HAP-1 (cell line): ENCODE measurements at regions not wholly inside any gene's neighbourhood (a gene's known extent, or its start where the extent isn't known, plus 50 kb on each side); places are given as distances from the start of the nearest gene placed in this dataset.

Experiments used
- DNase-seq, 2 experiments: peaks; one replicate each; pipeline ENCODE4 v3.0.0-alpha.2; 2016 to 2020; ENCODE audit warnings: low spot score in 2 of 2
- H3K27me3 ChIP-seq: fragments of 250-450 bp; sonication (Bioruptor Pico); 2 replicates; pipeline ENCODE4 v1.5.1; 2020; ENCODE audit warnings: low read depth, mild to moderate bottlenecking, moderate library complexity
- H3K36me3 ChIP-seq: fragments of 250-450 bp; sonication (Bioruptor Pico); replicated peaks from 2 replicates; pipeline ENCODE4 v1.5.1; 2020; ENCODE audit warnings: mild to moderate bottlenecking
- H3K4me1 ChIP-seq: fragments of 250-450 bp; sonication (Bioruptor Pico); 2 replicates; pipeline ENCODE4 v1.5.1; 2020; ENCODE audit warnings: mild to moderate bottlenecking
- H3K4me3 ChIP-seq: fragments of 250-450 bp; sonication (Bioruptor Pico); 2 replicates; pipeline ENCODE4 v1.5.1; 2020; ENCODE audit warnings: mild to moderate bottlenecking, moderate library complexity
- H3K9me3 ChIP-seq: fragments of 250-450 bp; sonication (Bioruptor Pico); 2 replicates; pipeline ENCODE4 v1.5.1; 2020; ENCODE audit warnings: mild to moderate bottlenecking, moderate library complexity
- in situ Hi-C: fragments of 300-500 bp; cut with MboI; formaldehyde crosslinking; loops from 3 replicates; pipeline ENCODE4 v1.14.3; 2020; ENCODE audit warnings: low sequenced_read_pairs, inconsistent platforms, mixed read lengths

DNA sequence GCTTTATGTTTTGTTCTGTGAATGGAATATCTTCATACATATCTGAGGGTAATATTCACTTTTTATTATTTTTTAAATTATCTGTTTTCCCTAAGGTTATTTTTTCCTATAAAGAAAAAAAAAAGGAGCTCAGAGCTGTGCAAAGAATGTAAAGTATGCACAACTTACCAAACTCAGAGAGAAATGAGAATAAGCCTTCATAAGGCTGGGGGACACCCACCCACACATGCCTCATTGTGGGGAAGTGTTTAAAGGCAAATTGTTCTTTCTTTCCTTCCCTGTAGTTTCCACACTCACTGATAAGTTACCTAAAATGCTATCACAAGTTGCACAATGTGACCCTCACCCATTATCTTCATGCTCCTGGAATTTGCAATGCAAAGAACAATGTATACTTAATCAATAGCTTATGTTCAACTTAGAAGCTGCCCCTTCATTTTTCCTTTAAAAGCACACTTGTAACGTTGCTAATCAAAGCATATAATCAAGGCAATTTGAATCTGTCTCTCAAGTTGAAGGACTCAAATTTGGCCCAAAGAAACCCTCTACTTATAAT is 108.1 kb downstream of the GNAT3 start:
- H3K9me3 ChIP-seq: no peaks in the 10 kb centered on the region
- no peak overlapping the region for H3K4me3 ChIP-seq
- H3K27me3 ChIP-seq: no peaks in the 10 kb centered on the region
- H3K36me3 ChIP-seq: no peaks in the 10 kb centered on the region
- H3K4me1 ChIP-seq: peaks cover 5% of the 10 kb centered on the region; the same call in 1 of the 2 replicates
- in situ Hi-C loops: loop anchor here (25.0 kb wide), 1 partner anchor 266 kb away; the partner anchor contains the start of gene GNAI1
- DNase-seq: no peak

- H3K9me3 ChIP-seq: no peaks in the 10 kb centered on the region
- in situ Hi-C loops: loop anchor here (25.0 kb wide), 1 partner anchor 264 kb away; the partner anchor contains the start of gene GNAI1
- no peaks in the 10 kb centered on the region for H3K27me3 ChIP-seq
- H3K36me3 ChIP-seq: no peaks in the 10 kb centered on the region
- H3K4me3 ChIP-seq: no peak overlapping the region
- H3K4me1 ChIP-seq: peaks cover 5% of the 10 kb centered on the region; the same call in 1 of the 2 replicates
- DNase-seq: no peak
Observed at GRCh38 chr7:80401708-80402107, 110.2 kb downstream of the GNAT3 start.

- in situ Hi-C loops: no loop called here
- no peak for DNase-seq
- Histone ChIP-seq H3K9me3 (no peaks in the 10 kb centered on the region), H3K27me3 (no peaks in the 10 kb centered on the region), H3K36me3 (no peaks in the 10 kb centered on the region), H3K4me3 (no peak overlapping the region), H3K4me1 (no peaks in the 10 kb centered on the region)
Observed at GRCh38 chr7:80393786-80394185, 118.1 kb downstream of the GNAT3 start.

- Histone ChIP-seq H3K4me3 (no peak overlapping the region), H3K27me3 (no peaks in the 10 kb centered on the region), H3K4me1 (no peaks in the 10 kb centered on the region; the same call in 1 of the 2 replicates), H3K36me3 (no peaks in the 10 kb centered on the region), H3K9me3 (no peaks in the 10 kb centered on the region)
- DNase-seq: peak in 1 of 2 experiments; percentile 62
- in situ Hi-C loops: no loop called here
Observed at GRCh38 chr7:80392229-80393169, 119.4 kb downstream of the GNAT3 start.

DNA sequence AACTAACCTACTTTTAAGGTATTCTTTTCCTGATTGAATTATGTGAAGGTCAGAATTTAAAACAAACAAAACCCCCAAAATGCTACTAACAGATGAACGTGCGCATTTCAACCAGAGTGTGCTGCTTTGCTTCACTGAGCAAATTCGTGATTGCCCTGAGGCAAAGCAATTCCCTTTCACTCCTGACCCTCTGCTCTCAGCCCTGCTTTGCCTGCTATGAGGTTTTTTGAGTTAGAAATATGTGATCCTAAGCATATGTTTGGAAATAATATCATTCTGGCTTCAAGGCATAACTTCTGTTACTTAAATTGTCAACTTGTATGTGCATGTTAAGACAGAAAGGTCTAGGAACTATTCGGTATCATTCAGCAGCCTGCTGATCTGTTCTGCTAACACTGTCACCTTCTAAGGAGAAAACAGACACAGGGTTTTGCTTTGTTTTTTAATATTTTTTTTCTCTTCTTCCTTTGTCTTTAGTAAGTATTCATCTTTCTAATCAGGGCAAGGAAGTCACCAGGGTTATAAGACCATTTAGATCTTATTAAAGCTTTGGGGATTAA is 124.2 kb downstream of the GNAT3 start:
- Histone ChIP-seq H3K9me3 (no peaks in the 10 kb centered on the region), H3K36me3 (no peaks in the 10 kb centered on the region), H3K4me1 (peaks cover 3% of the 10 kb centered on the region), H3K4me3 (no peak overlapping the region), H3K27me3 (no peaks in the 10 kb centered on the region)
- in situ Hi-C loops: no loop called here
- DNase-seq: peak; percentile 38 to 42

DNA sequence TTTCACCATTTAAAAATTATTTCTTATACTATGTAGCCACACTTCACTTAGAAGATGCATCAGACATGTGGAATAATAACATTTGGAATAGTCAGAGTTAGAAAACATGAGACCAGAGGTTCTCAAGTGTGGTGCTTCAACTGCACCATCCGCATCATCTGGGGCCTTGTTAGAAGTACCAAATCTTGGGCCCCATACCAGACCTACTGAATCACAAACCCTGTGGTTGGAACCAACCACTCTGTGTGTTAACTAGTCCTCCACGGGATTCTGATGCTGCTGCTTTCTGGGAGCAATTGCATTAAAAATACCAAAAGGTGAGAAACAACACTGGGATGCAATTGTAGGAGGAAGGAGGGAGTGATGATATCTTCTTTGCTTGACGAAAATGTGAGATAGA is 125.2 kb downstream of the GNAT3 start:
- peaks cover 3% of the 10 kb centered on the region for H3K4me1 ChIP-seq
- no peaks in the 10 kb centered on the region for H3K36me3 ChIP-seq
- no peaks in the 10 kb centered on the region for H3K9me3 ChIP-seq
- in situ Hi-C loops: no loop called here
- no peak overlapping the region for H3K4me3 ChIP-seq
- no peaks in the 10 kb centered on the region for H3K27me3 ChIP-seq
- DNase-seq: no peak

GRCh38 chr7:80385508-80385907 is 126.4 kb downstream of the GNAT3 start:
- H3K36me3 ChIP-seq: no peaks in the 10 kb centered on the region
- H3K27me3 ChIP-seq: no peaks in the 10 kb centered on the region
- in situ Hi-C loops: no loop called here
- DNase-seq: peak in 1 of 2 experiments; percentile 18
- peaks cover 3% of the 10 kb centered on the region for H3K4me1 ChIP-seq
- no peak overlapping the region for H3K4me3 ChIP-seq
- H3K9me3 ChIP-seq: no peaks in the 10 kb centered on the region

GRCh38 chr7:80380957-80381356 is 130.9 kb downstream of the GNAT3 start:
- no peak for DNase-seq
- peaks cover 6% of the 10 kb centered on the region for H3K4me1 ChIP-seq
- H3K9me3 ChIP-seq: no peaks in the 10 kb centered on the region
- in situ Hi-C loops: no loop called here
- H3K27me3 ChIP-seq: no peaks in the 10 kb centered on the region
- H3K36me3 ChIP-seq: no peaks in the 10 kb centered on the region
- H3K4me3 ChIP-seq: no peak overlapping the region

GRCh38 chr7:80379034-80379982 is 132.6 kb downstream of the GNAT3 start:
- no peaks in the 10 kb centered on the region for H3K36me3 ChIP-seq
- peaks cover 3% of the 10 kb centered on the region for H3K4me1 ChIP-seq
- H3K27me3 ChIP-seq: no peaks in the 10 kb centered on the region
- H3K4me3 ChIP-seq: no peak overlapping the region
- in situ Hi-C loops: no loop called here
- H3K9me3 ChIP-seq: no peaks in the 10 kb centered on the region
- DNase-seq: no peak

DNA sequence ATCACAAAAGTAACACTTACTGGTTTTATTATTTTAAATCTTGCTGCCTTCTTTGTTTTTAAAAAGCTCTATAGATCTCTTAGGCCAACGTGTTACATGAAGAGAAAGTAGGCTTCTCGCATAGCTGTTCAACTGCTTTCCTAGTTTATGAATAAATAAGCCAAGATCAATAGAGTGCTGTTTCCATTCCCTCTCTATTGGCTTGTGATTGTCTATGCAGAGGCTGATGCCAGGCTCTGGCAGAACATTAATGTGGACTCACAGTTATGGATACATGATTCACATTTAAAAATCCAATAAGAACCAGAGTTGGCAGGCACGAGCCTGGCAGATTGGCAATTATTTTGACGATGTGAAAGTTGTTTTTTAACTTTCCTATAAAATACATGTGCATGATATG is 137.5 kb downstream of the GNAT3 start:
- Histone ChIP-seq H3K9me3 (no peaks in the 10 kb centered on the region), H3K4me3 (no peak overlapping the region), H3K36me3 (no peaks in the 10 kb centered on the region), H3K27me3 (no peaks in the 10 kb centered on the region), H3K4me1 (peaks cover 3% of the 10 kb centered on the region)
- DNase-seq: no peak
- in situ Hi-C loops: no loop called here

DNA sequence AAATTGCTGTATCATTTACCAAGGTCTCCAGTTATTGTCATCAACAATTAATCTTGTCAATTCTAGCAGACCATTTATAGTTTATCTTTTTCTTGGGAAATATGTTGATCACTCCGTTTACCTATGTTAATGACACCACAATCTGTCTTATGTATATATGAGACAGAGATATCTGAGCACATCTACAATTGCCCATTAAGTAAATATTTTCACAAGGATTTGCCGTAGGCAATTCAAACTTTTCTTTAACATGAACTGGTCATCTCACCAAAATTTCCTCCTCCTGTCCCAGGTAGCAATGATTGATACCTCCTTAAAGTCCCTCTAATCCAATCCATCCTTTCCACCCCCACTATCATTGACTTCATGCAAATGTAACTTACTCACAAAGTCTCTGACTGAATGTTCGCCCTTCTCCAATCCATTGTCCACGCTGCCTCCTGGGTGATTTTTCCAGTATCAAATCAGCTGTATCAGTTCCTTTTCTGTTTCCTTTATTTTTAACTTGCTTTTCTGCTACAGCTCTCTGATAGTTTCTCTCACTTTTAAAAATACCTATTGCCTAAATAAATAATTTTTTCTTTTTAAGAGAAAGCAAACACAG is 138.3 kb downstream of the GNAT3 start:
- in situ Hi-C loops: no loop called here
- Histone ChIP-seq H3K4me1 (no peaks in the 10 kb centered on the region), H3K27me3 (no peaks in the 10 kb centered on the region), H3K4me3 (no peak overlapping the region), H3K36me3 (no peaks in the 10 kb centered on the region), H3K9me3 (no peaks in the 10 kb centered on the region)
- no peak for DNase-seq

DNA sequence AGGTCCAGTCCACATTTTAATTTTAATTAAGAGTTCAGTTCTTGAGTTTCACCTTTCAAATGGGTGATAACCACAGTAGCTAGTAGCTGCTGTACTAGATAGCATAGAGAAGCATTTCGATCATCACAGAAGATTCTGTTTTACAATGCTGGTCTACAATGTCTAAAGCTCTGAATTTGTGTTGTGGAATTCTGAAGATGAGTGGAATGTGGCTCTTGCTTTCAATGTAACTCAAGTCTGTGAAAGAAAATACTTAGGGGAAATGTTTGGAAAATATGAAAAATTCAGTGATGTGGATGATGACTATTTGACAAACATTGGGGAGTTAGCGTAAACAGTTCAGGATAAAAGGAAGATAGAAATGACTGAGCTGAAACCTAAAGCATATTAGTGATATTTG is 139.4 kb downstream of the GNAT3 start:
- Histone ChIP-seq H3K4me3 (no peak overlapping the region), H3K27me3 (no peaks in the 10 kb centered on the region), H3K9me3 (no peaks in the 10 kb centered on the region), H3K4me1 (no peaks in the 10 kb centered on the region), H3K36me3 (no peaks in the 10 kb centered on the region)
- in situ Hi-C loops: no loop called here
- no peak for DNase-seq

DNA sequence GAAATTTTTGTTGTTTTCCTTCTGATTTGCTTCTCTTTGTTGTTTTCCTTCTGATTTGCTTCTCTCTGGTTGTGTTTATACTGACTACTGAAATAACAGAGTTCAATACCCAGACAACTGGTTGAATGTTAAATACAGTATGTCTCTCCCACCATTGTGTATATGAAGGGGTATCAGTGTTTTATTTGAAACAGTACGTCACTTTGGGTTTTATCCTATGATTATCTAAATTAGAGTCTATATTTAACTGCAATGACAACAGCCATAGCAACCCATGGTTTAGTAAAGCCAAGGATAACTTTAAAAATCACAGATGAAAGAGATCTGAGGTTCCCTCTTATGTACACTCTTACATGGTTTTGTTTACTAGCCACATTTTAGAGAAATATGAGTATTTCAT is 141.3 kb downstream of the GNAT3 start:
- Histone ChIP-seq H3K9me3 (no peaks in the 10 kb centered on the region; the same call in 1 of the 2 replicates), H3K27me3 (no peaks in the 10 kb centered on the region), H3K36me3 (no peaks in the 10 kb centered on the region), H3K4me3 (no peak overlapping the region), H3K4me1 (no peaks in the 10 kb centered on the region)
- in situ Hi-C loops: no loop called here
- DNase-seq: no peak
